T-helper 17 cell (primary cell): ENCODE measurements at regions not wholly inside any gene's neighbourhood (a gene's known extent, or its start where the extent isn't known, plus 50 kb on each side); places are given as distances from the start of the nearest gene placed in this dataset.
"Not testable (repeated sequence)": the region's sequence is repeated elsewhere in the genome, so short reads cannot be mapped to it uniquely, and the experiment has no call there.

Source experiments
- ATAC-seq: fragments of 150-1000 bp; cut with Tn5 transposase; 2 replicates; pipeline ENCODE4 v1.10.0; 2021; ENCODE audit warnings: mild to moderate bottlenecking, moderate library complexity
- DNase-seq, 3 donors: peaks; one replicate each; pipeline versions ENCODE4 v3.0.0 to v3.0.0-alpha.2; 2020 to 2021
- H3K9me3 ChIP-seq: one replicate; pipeline ENCODE4 v1.7.0; 2013; ENCODE audit warnings: low read length, mild to moderate bottlenecking; ENCODE audit not compliant: control insufficient read depth, poor library complexity, severe bottlenecking
- H3K27ac Mint-ChIP-seq: one replicate; pipeline ENCODE4 v1.8.0; 2022; ENCODE audit warnings: mild to moderate bottlenecking, moderate library complexity, mixed read lengths
- H3K27me3 Mint-ChIP-seq: one replicate; pipeline ENCODE4 v1.8.0; 2022; ENCODE audit warnings: mixed read lengths
- H3K36me3 Mint-ChIP-seq: one replicate; pipeline ENCODE4 v1.8.0; 2022; ENCODE audit warnings: low read depth, mixed read lengths
- H3K4me1 Mint-ChIP-seq: one replicate; pipeline ENCODE4 v1.8.0; 2022; ENCODE audit warnings: mild to moderate bottlenecking, mixed read lengths
- H3K4me3 Mint-ChIP-seq: one replicate; pipeline ENCODE4 v1.8.0; 2022; ENCODE audit warnings: mild to moderate bottlenecking, moderate library complexity, mixed read lengths

DNA sequence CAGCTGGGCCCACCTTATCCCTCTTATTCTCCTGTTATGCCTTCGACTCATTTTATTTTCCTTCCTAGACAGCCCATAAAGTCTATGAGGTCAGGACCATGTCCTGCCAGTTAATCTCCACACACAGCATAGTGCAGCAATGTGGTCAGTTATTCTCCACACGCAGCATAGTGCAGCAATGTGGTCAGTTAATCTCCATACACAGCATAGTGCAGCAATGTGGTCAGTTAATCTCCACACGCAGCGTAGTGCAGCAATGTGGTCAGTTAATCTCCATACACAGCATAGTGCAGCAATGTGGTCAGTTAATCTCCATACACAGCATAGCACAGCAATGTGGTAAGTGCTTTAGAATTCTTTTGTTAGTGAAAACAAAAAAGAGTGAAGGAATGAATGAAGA is 77.8 kb downstream of the TEX36 start:
- no peaks in the 10 kb centered on the region for H3K9me3 ChIP-seq
- no peak overlapping the region for H3K4me3 Mint-ChIP-seq
- no peaks in the 10 kb centered on the region for H3K36me3 Mint-ChIP-seq
- DNase-seq (no peak), ATAC-seq (no peak)
- H3K27ac Mint-ChIP-seq = no peak overlapping the region
- no peaks in the 10 kb centered on the region for H3K27me3 Mint-ChIP-seq
- H3K4me1 Mint-ChIP-seq = no peaks in the 10 kb centered on the region

DNA sequence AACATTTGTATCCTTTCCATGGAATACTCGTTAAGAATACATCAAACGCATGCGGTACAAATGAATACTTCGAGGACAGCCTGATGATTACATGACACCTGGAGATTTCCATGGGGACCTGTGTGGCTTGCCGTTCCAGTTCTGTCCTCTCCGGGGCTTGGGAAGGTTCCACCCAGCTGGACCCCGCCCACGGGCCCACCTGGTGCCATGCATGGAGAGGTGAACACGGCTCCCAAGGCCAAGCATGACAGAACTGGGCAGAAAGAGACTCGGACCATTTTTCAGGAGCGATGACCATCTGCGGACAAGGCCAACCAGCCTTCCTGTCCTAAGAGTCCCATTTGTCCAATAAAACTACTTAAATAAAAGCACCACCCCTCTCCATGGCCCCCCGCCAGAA is 80.1 kb downstream of the TEX36 start:
- Mint-ChIP-seq H3K36me3 (no peaks in the 10 kb centered on the region), H3K4me3 (no peak overlapping the region), H3K27me3 (no peaks in the 10 kb centered on the region), H3K27ac (no peak overlapping the region), H3K4me1 (no peaks in the 10 kb centered on the region)
- ATAC-seq = no peak
- no peak for DNase-seq
- H3K9me3 ChIP-seq = no peaks in the 10 kb centered on the region

DNA sequence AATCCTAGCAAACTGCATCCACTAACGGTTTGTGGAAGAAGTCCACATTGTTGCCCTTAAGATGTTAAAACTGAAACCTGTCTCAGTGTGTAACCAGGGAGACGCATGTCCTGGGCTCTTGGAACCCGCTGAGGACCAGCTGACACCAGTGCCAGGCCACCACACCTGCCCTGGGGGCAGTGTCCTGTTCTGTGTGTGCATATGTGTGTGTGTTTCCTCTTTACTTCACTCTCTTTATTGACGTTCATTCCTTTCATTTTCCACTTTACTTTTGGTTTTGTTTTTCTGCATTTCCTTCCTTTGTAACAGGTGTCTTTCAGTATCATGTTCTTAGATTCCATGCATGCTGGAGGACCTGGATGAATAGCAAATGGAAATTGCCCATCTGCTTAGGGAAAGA is 83.8 kb downstream of the TEX36 start:
- no peak overlapping the region for H3K27ac Mint-ChIP-seq
- no peak overlapping the region for H3K4me3 Mint-ChIP-seq
- DNase-seq (no peak), ATAC-seq (no peak)
- H3K27me3 Mint-ChIP-seq = no peaks in the 10 kb centered on the region
- no peaks in the 10 kb centered on the region for H3K4me1 Mint-ChIP-seq
- H3K9me3 ChIP-seq = no peaks in the 10 kb centered on the region
- H3K36me3 Mint-ChIP-seq = no peaks in the 10 kb centered on the region

GRCh38 chr10:125595911-125596310 is 87.1 kb downstream of the TEX36 start:
- Mint-ChIP-seq H3K4me1 (no peaks in the 10 kb centered on the region), H3K36me3 (no peaks in the 10 kb centered on the region), H3K4me3 (no peak overlapping the region), H3K27me3 (peaks cover 6% of the 10 kb centered on the region), H3K27ac (no peak overlapping the region)
- no peak for ATAC-seq
- no peak for DNase-seq
- no peaks in the 10 kb centered on the region for H3K9me3 ChIP-seq

DNA sequence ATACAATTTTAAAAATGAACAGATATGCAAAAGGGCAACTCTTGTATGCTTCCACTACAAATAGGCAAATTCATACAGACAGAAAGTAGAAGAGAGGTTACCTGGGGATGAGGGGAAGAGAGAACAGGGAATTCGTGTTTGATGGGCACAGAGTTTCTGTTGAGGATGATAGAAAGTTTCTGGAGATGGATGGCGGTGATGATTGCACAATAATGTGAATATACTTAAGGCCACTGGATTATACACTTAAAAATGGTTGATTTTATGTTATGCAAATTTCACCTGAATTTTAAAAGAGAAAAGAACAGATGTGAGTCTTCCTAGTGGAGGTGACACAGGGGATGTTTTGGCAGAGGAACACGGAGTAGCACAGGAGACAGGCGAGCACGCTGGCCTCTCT is 89.3 kb downstream of the TEX36 start:
- Mint-ChIP-seq H3K27ac (no peak overlapping the region), H3K4me1 (no peaks in the 10 kb centered on the region), H3K27me3 (peaks cover 6% of the 10 kb centered on the region), H3K36me3 (no peaks in the 10 kb centered on the region), H3K4me3 (no peak overlapping the region)
- ATAC-seq = no peak
- H3K9me3 ChIP-seq = no peaks in the 10 kb centered on the region
- no peak for DNase-seq

DNA sequence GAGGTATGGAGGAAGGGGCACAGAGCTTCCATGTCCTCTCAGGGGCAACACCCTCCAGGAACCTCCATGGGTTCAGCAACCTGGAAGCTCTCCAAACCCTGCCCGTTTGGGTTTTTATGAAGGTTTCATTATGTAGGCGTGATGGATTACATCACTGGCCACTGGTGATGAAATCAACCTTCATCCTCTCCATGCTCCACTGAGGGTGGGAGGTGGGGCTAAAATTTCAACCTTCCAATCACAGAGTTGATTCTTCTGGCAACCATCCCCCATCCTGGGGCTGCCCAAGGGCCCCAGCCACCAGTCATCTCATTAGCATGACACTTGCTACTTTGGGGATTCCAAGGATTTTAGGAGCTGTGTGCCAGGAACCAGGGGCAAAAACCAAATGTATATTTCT is 90.1 kb downstream of the TEX36 start:
- no peak overlapping the region for H3K4me3 Mint-ChIP-seq
- H3K27ac Mint-ChIP-seq = no peak overlapping the region
- no peaks in the 10 kb centered on the region for H3K4me1 Mint-ChIP-seq
- ATAC-seq = no peak
- H3K36me3 Mint-ChIP-seq = no peaks in the 10 kb centered on the region
- no peaks in the 10 kb centered on the region for H3K9me3 ChIP-seq
- peaks cover 6% of the 10 kb centered on the region for H3K27me3 Mint-ChIP-seq
- no peak for DNase-seq

DNA sequence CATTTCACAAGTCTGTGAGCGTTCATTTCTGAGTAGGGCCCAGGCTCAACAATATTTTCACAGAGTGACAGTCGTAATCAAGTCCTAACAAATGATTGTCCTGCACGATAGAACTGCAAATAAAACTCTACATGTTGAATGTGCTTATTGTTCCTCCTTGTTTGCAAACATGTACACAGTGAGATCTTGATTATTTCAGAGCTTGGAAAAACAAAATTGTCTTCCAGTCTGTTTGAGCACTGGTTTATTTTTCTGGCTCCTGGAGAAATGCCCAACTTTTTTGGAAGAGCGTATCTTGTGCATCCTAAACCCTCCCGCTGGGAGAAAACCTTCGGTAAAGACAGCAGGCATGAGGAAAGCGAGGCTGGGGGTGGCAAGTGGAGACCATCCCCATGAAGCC is 91.1 kb downstream of the TEX36 start:
- DNase-seq (no peak), ATAC-seq (no peak)
- peaks cover 6% of the 10 kb centered on the region for H3K27me3 Mint-ChIP-seq
- no peaks in the 10 kb centered on the region for H3K36me3 Mint-ChIP-seq
- no peaks in the 10 kb centered on the region for H3K9me3 ChIP-seq
- no peak overlapping the region for H3K27ac Mint-ChIP-seq
- H3K4me3 Mint-ChIP-seq = no peak overlapping the region
- no peaks in the 10 kb centered on the region for H3K4me1 Mint-ChIP-seq

GRCh38 chr10:125588738-125589137 is 94.2 kb downstream of the TEX36 start:
- H3K27ac Mint-ChIP-seq, H3K4me1 Mint-ChIP-seq, ATAC-seq: not testable (repeated sequence)

GRCh38 chr10:125584954-125585353 is 98.0 kb downstream of the TEX36 start:
- H3K9me3 ChIP-seq = no peaks in the 10 kb centered on the region
- Mint-ChIP-seq H3K36me3 (no peaks in the 10 kb centered on the region), H3K27ac (no peak overlapping the region), H3K4me1 (no peaks in the 10 kb centered on the region), H3K4me3 (no peak overlapping the region), H3K27me3 (no peaks in the 10 kb centered on the region)
- DNase-seq (no peak), ATAC-seq (no peak)

More at GRCh38 chr10:125588738-125589137, 94.2 kb downstream of the TEX36 start:
- H3K27me3 Mint-ChIP-seq, H3K36me3 Mint-ChIP-seq, H3K4me3 Mint-ChIP-seq, DNase-seq, H3K9me3 ChIP-seq: not testable (repeated sequence)

GRCh38 chr10:125578658-125579315 is 104.2 kb downstream of the TEX36 start:
- H3K4me1 Mint-ChIP-seq = no peaks in the 10 kb centered on the region
- H3K27ac Mint-ChIP-seq = no peak overlapping the region
- H3K27me3 Mint-ChIP-seq = no peaks in the 10 kb centered on the region
- no peak overlapping the region for H3K4me3 Mint-ChIP-seq
- H3K9me3 ChIP-seq = no peaks in the 10 kb centered on the region
- H3K36me3 Mint-ChIP-seq = no peaks in the 10 kb centered on the region
- ATAC-seq = no peak
- DNase-seq = no peak

DNA sequence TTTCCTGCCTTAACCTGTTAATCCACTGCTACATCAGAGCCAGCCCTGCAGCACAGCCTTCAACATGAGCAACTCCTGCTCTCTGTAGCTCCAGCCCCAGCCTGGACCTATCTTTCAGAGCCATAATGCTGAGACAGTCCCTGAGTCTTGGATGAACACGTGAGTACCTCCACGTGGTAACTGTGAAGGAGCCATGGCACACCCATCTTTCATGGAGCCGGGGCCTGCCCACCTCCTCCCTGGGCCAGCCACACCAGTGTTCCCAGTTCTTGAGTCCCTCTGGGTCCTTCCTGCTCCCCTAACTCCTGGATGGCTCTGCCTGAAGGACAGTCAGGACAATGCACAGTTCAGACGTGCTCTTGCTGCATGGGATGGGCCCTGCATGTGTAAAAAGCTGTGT is 107.1 kb downstream of the TEX36 start:
- Mint-ChIP-seq H3K4me3 (no peak overlapping the region), H3K27me3 (no peaks in the 10 kb centered on the region), H3K4me1 (no peaks in the 10 kb centered on the region), H3K36me3 (no peaks in the 10 kb centered on the region), H3K27ac (no peak overlapping the region)
- H3K9me3 ChIP-seq = no peaks in the 10 kb centered on the region
- ATAC-seq (no peak), DNase-seq (no peak)

DNA sequence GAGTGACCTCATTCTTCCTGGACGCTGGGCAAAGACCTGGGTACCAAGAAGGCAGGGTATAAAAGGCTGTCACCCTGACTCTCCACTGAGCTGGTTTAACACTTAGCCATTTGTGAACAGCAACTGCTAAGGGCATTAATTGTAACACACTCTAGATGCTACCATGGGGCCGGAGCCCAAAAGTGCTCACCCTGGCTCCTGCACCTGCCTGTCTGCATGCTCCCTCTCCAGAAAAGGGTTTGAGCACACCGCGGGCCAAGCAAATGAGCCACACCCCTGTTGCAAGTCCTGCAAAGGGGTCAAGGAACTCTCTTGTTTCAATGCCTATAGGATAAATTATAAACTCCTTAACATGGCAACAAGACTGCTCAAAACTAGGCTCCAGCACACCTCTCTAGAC is 114.8 kb downstream of the TEX36 start:
- H3K27ac Mint-ChIP-seq = no peak overlapping the region
- H3K27me3 Mint-ChIP-seq = peaks cover 22% of the 10 kb centered on the region
- DNase-seq = no peak
- H3K4me3 Mint-ChIP-seq = no peak overlapping the region
- no peaks in the 10 kb centered on the region for H3K36me3 Mint-ChIP-seq
- no peaks in the 10 kb centered on the region for H3K9me3 ChIP-seq
- no peak for ATAC-seq
- no peaks in the 10 kb centered on the region for H3K4me1 Mint-ChIP-seq

GRCh38 chr10:125567529-125567928 is 115.4 kb downstream of the TEX36 start:
- Mint-ChIP-seq H3K4me3 (no peak overlapping the region), H3K27ac (no peak overlapping the region), H3K27me3 (peaks cover 22% of the 10 kb centered on the region), H3K4me1 (no peaks in the 10 kb centered on the region), H3K36me3 (no peaks in the 10 kb centered on the region)
- DNase-seq (no peak), ATAC-seq (no peak)
- no peaks in the 10 kb centered on the region for H3K9me3 ChIP-seq

- H3K4me3 Mint-ChIP-seq = no peak overlapping the region
- no peak overlapping the region for H3K27ac Mint-ChIP-seq
- no peaks in the 10 kb centered on the region for H3K9me3 ChIP-seq
- H3K27me3 Mint-ChIP-seq = peaks cover 22% of the 10 kb centered on the region
- ATAC-seq (no peak), DNase-seq (no peak)
- H3K36me3 Mint-ChIP-seq = no peaks in the 10 kb centered on the region
- no peaks in the 10 kb centered on the region for H3K4me1 Mint-ChIP-seq
Observed at GRCh38 chr10:125565046-125565445, 117.9 kb downstream of the TEX36 start.
